ENCODE measurements at regions not wholly inside any gene's neighbourhood (a gene's known extent, or its start where the extent isn't known, plus 50 kb on each side); places are given as distances from the start of the nearest gene placed in this dataset.

DNA sequence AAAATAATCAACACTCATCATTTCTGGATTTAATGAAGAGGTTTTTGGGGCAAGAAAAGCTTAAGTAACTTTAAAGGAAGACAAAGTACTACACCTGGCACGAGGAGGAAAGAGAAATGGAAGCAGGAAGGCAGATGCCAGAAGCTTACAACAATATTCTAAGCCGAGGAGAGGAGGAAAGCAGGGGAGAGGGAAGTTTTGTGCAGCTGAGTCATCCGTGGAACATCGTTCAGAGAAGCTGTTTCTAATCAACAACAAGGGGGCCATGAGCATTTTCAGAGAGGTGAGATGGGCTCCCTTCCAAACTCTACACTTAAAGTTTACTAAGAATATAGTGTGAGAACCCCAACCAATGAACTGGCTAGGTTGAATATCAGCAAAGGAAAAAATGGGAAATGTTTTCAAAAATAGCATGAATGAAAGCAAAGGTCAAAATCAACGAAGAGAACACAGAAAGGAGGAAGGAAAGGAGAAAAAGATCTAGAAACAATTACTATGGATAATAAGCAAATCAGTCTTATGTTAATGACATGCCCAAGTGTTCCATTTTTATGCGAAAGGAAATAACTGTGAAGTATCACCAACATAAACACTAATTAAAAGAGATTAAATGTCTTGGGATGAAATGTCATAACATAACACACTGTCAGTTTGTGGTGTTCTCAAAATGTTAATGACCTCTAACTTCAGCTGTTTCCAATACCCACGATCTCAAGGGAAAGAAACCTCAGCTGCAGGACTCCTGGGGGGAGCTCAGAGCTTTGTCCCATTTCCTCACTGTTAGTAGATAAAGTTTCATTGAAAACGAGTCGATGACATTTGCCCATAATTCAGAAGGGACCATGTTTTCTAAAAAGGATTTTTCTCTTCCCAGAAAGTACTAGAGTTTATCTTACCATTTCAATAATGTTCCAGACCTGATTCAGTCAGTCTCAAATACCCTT lies 203.4 kb upstream of the STXBP5 start:
- no peaks in the 10 kb centered on the region for H3K9me3 ChIP-seq (ENCODE audit: control insufficient read depth in 1 of 2, low read length in 2 of 2)
- H3K27me3 ChIP-seq (ENCODE audit: control insufficient read depth in 1 of 2, insufficient read depth in 2 of 2, low read length in 2 of 2): no peaks in the 10 kb centered on the region
- no peak overlapping the region for H3K4me3 ChIP-seq (ENCODE audit: low read depth in 1 of 2, low read length in 2 of 2)
- H3K36me3 ChIP-seq (ENCODE audit: control insufficient read depth in 1 of 2, insufficient read depth in 2 of 2, low read length in 2 of 2): no peaks in the 10 kb centered on the region
- no peaks in the 10 kb centered on the region for H3K4me1 ChIP-seq (ENCODE audit: control insufficient read depth in 1 of 2, insufficient read depth in 2 of 2, low read length in 2 of 2)
- H3K9ac ChIP-seq (ENCODE audit: low read depth in 1 of 2, low read length in 2 of 2): no peak overlapping the region
- H3K27ac ChIP-seq (ENCODE audit: low read depth, low read length): no peak overlapping the region

DNA sequence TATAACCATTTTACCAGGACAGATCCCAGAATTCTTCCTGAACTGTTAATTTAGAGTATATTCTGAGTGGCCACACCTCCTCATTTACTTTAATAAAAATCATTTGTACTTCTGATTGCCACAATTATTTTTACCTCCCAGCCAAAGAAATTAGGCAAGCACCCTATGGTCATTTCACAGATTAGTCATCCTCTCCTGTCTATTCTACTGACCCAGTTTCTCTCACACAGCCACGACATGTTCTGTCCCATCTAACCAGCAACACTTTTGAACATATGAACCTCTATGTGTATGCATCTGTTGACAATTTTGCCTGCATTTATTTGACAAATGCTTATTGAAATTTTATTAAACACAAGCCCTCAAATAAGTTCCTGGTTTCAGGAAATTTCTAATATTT lies 202.6 kb upstream of the STXBP5 start:
- Histone ChIP-seq H3K36me3 (ENCODE audit: control insufficient read depth in 1 of 2, insufficient read depth in 2 of 2, low read length in 2 of 2) (no peaks in the 10 kb centered on the region), H3K27me3 (ENCODE audit: control insufficient read depth in 1 of 2, insufficient read depth in 2 of 2, low read length in 2 of 2) (no peaks in the 10 kb centered on the region), H3K9ac (ENCODE audit: low read depth in 1 of 2, low read length in 2 of 2) (no peak overlapping the region), H3K4me3 (ENCODE audit: low read depth in 1 of 2, low read length in 2 of 2) (no peak overlapping the region), H3K4me1 (ENCODE audit: control insufficient read depth in 1 of 2, insufficient read depth in 2 of 2, low read length in 2 of 2) (no peaks in the 10 kb centered on the region), H3K9me3 (ENCODE audit: control insufficient read depth in 1 of 2, low read length in 2 of 2) (no peaks in the 10 kb centered on the region), H3K27ac (ENCODE audit: low read depth, low read length) (no peak overlapping the region)

DNA sequence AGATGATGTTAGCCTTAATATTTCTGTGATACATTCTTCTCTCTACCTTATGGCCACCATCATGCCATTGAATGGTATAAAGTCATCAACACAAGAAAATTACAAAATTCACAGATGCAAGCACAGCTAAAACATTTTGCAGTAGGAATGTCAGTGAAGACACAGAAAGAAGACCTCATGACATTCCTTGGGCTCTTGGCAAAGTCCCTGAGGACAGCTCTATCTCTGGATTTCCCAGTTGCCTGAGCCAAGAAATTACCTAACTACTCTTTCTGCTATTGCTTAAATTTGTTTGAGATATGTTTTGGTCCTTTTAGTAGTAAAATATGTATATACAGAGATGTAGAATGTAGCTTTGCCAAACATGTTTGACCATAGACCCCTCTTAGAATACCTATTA lies 201.0 kb upstream of the STXBP5 start:
- H3K4me3 ChIP-seq (ENCODE audit: low read depth in 1 of 2, low read length in 2 of 2): no peak overlapping the region
- no peaks in the 10 kb centered on the region for H3K9me3 ChIP-seq (ENCODE audit: control insufficient read depth in 1 of 2, low read length in 2 of 2)
- H3K27me3 ChIP-seq (ENCODE audit: control insufficient read depth in 1 of 2, insufficient read depth in 2 of 2, low read length in 2 of 2): no peaks in the 10 kb centered on the region
- H3K9ac ChIP-seq (ENCODE audit: low read depth in 1 of 2, low read length in 2 of 2): no peak overlapping the region
- H3K4me1 ChIP-seq (ENCODE audit: control insufficient read depth in 1 of 2, insufficient read depth in 2 of 2, low read length in 2 of 2): no peaks in the 10 kb centered on the region
- H3K36me3 ChIP-seq (ENCODE audit: control insufficient read depth in 1 of 2, insufficient read depth in 2 of 2, low read length in 2 of 2): no peaks in the 10 kb centered on the region
- H3K27ac ChIP-seq (ENCODE audit: low read depth, low read length): no peak overlapping the region

DNA sequence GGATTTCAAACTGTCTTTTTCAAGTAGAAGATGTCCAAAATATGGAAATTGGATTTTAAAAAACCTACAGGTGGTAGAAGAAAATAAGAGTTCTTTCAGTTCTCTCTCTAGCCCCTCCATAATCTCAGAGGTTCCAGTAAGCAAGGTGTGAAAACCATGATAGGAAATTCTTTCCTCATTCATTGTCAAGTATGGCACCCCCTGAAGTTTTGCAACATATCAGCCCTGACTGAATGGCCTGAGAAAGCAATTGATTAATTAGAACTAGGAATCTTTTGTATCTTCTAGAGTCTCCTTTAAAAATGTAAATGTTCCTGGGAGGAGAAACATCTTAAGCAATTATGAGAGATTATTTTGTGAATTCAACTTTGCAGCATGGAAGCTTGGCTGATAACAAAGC lies 198.7 kb upstream of the STXBP5 start:
- Histone ChIP-seq H3K27ac (ENCODE audit: low read depth, low read length) (no peak overlapping the region), H3K9ac (ENCODE audit: low read depth in 1 of 2, low read length in 2 of 2) (no peak overlapping the region), H3K4me3 (ENCODE audit: low read depth in 1 of 2, low read length in 2 of 2) (no peak overlapping the region), H3K9me3 (ENCODE audit: control insufficient read depth in 1 of 2, low read length in 2 of 2) (no peaks in the 10 kb centered on the region), H3K4me1 (ENCODE audit: control insufficient read depth in 1 of 2, insufficient read depth in 2 of 2, low read length in 2 of 2) (no peaks in the 10 kb centered on the region), H3K27me3 (ENCODE audit: control insufficient read depth in 1 of 2, insufficient read depth in 2 of 2, low read length in 2 of 2) (no peaks in the 10 kb centered on the region), H3K36me3 (ENCODE audit: control insufficient read depth in 1 of 2, insufficient read depth in 2 of 2, low read length in 2 of 2) (no peaks in the 10 kb centered on the region)

DNA sequence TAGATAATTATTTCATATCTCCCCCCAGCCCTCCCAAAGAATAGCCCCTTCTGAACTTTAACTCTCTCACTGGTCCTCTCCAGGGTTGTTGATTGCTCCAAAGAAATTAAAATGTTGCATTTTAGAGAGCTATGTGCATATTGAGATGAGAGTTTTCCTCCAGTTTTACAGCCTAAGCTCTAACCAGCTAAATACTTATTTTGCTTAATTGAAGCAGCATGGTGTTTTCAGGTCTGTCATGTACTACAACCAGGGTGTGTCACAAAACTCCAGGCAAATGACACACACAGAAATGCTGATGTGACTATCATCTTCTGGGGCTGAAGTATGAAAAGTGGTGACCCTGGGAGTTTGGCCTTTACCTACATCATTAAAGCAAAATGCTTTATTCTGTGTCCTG lies 196.8 kb upstream of the STXBP5 start:
- Histone ChIP-seq H3K27me3 (ENCODE audit: control insufficient read depth in 1 of 2, insufficient read depth in 2 of 2, low read length in 2 of 2) (no peaks in the 10 kb centered on the region), H3K36me3 (ENCODE audit: control insufficient read depth in 1 of 2, insufficient read depth in 2 of 2, low read length in 2 of 2) (no peaks in the 10 kb centered on the region), H3K9ac (ENCODE audit: low read depth in 1 of 2, low read length in 2 of 2) (no peak overlapping the region), H3K27ac (ENCODE audit: low read depth, low read length) (no peak overlapping the region), H3K4me1 (ENCODE audit: control insufficient read depth in 1 of 2, insufficient read depth in 2 of 2, low read length in 2 of 2) (no peaks in the 10 kb centered on the region), H3K9me3 (ENCODE audit: control insufficient read depth in 1 of 2, low read length in 2 of 2) (no peaks in the 10 kb centered on the region), H3K4me3 (ENCODE audit: low read depth in 1 of 2, low read length in 2 of 2) (no peak overlapping the region)

DNA sequence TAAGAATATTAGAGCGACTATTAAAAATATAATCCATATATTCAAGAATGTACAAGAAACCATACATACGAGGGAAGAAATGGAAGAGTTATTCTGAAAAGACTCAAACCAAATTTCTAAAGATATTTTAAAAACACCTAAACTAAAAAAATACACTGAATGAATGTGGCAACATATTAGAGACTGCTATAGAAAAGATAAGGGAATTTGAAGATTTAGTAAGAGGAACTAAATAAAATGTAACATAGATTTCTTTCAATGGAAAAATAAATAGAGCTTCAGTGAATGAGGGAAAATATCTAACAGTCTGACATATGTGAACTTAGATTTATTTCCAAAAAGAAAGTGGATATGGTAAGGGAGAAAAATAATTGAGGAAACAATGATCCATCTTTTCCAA lies 194.9 kb upstream of the STXBP5 start:
- Histone ChIP-seq H3K27ac (ENCODE audit: low read depth, low read length) (no peak overlapping the region), H3K27me3 (ENCODE audit: control insufficient read depth in 1 of 2, insufficient read depth in 2 of 2, low read length in 2 of 2) (no peaks in the 10 kb centered on the region), H3K36me3 (ENCODE audit: control insufficient read depth in 1 of 2, insufficient read depth in 2 of 2, low read length in 2 of 2) (no peaks in the 10 kb centered on the region), H3K4me1 (ENCODE audit: control insufficient read depth in 1 of 2, insufficient read depth in 2 of 2, low read length in 2 of 2) (no peaks in the 10 kb centered on the region), H3K9me3 (ENCODE audit: control insufficient read depth in 1 of 2, low read length in 2 of 2) (no peaks in the 10 kb centered on the region), H3K4me3 (ENCODE audit: low read depth in 1 of 2, low read length in 2 of 2) (no peak overlapping the region), H3K9ac (ENCODE audit: low read depth in 1 of 2, low read length in 2 of 2) (no peak overlapping the region)

DNA sequence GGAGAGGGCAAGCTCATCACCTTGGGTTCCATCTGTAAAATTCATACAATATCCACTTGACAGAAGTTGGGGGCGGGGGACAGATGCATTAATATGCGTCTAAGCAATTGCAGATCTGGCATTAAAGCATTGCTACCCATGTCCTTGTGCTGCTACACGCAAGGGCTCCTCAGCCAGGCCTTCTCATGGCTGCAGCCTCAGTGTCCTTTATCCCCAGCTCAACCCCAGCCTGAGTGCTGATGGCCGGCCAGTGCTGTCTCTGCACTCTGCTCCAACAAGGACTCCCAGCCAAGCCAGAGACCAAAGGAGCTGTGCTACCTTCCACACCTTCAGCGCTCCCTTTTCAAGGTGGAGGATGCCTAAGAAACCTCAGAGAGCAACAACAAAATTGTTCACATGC lies 188.5 kb upstream of the STXBP5 start:
- H3K4me3 ChIP-seq (ENCODE audit: low read depth in 1 of 2, low read length in 2 of 2): no peak overlapping the region
- H3K36me3 ChIP-seq (ENCODE audit: control insufficient read depth in 1 of 2, insufficient read depth in 2 of 2, low read length in 2 of 2): no peaks in the 10 kb centered on the region
- no peaks in the 10 kb centered on the region for H3K4me1 ChIP-seq (ENCODE audit: control insufficient read depth in 1 of 2, insufficient read depth in 2 of 2, low read length in 2 of 2)
- no peaks in the 10 kb centered on the region for H3K27me3 ChIP-seq (ENCODE audit: control insufficient read depth in 1 of 2, insufficient read depth in 2 of 2, low read length in 2 of 2)
- no peak overlapping the region for H3K9ac ChIP-seq (ENCODE audit: low read depth in 1 of 2, low read length in 2 of 2)
- H3K9me3 ChIP-seq (ENCODE audit: control insufficient read depth in 1 of 2, low read length in 2 of 2): no peaks in the 10 kb centered on the region
- no peak overlapping the region for H3K27ac ChIP-seq (ENCODE audit: low read depth, low read length)

DNA sequence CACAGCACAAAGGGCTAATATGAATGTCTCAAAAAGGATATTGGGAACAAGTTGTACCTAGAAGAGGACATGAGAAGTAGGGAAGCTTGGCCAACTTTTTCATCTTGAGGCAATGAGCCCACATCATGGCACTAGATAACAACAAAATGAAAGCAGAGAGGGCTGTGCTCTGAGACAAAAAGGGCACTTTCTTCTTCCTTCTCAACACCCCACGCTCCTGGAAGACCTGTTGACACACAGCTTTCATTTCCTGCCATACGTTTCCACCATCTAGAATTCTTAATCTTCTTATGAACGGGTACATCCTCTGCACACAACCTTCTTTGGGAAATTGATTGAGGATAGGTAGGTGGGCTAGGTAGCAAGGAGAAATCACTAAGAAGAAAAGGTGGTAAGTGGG lies 187.8 kb upstream of the STXBP5 start:
- Histone ChIP-seq H3K36me3 (ENCODE audit: control insufficient read depth in 1 of 2, insufficient read depth in 2 of 2, low read length in 2 of 2) (no peaks in the 10 kb centered on the region), H3K27me3 (ENCODE audit: control insufficient read depth in 1 of 2, insufficient read depth in 2 of 2, low read length in 2 of 2) (no peaks in the 10 kb centered on the region), H3K27ac (ENCODE audit: low read depth, low read length) (no peak overlapping the region), H3K9ac (ENCODE audit: low read depth in 1 of 2, low read length in 2 of 2) (no peak overlapping the region), H3K9me3 (ENCODE audit: control insufficient read depth in 1 of 2, low read length in 2 of 2) (no peaks in the 10 kb centered on the region), H3K4me3 (ENCODE audit: low read depth in 1 of 2, low read length in 2 of 2) (no peak overlapping the region), H3K4me1 (ENCODE audit: control insufficient read depth in 1 of 2, insufficient read depth in 2 of 2, low read length in 2 of 2) (no peaks in the 10 kb centered on the region)

DNA sequence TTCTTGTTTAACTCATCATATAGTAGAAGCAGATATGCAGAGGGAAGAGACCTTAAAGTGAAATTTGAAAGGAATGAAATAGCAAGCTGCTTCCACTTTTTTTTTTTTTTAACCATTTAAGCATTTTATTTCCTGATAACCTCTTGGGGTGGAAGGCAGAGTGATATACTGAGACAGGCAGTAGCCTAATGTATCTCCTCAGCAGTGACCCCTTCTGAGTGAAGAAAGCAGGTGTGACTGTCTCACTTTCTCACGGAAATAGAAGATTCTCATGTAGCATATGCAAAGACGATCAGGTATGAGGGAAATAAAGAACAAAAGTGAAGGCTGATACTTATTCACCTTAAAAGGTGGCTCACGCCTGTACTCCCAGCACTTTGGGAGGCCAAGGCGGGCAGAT lies 187.1 kb upstream of the STXBP5 start:
- Histone ChIP-seq H3K9me3 (ENCODE audit: control insufficient read depth in 1 of 2, low read length in 2 of 2) (no peaks in the 10 kb centered on the region), H3K27ac (ENCODE audit: low read depth, low read length) (no peak overlapping the region), H3K9ac (ENCODE audit: low read depth in 1 of 2, low read length in 2 of 2) (no peak overlapping the region), H3K4me3 (ENCODE audit: low read depth in 1 of 2, low read length in 2 of 2) (no peak overlapping the region), H3K4me1 (ENCODE audit: control insufficient read depth in 1 of 2, insufficient read depth in 2 of 2, low read length in 2 of 2) (no peaks in the 10 kb centered on the region), H3K27me3 (ENCODE audit: control insufficient read depth in 1 of 2, insufficient read depth in 2 of 2, low read length in 2 of 2) (no peaks in the 10 kb centered on the region), H3K36me3 (ENCODE audit: control insufficient read depth in 1 of 2, insufficient read depth in 2 of 2, low read length in 2 of 2) (no peaks in the 10 kb centered on the region)

DNA sequence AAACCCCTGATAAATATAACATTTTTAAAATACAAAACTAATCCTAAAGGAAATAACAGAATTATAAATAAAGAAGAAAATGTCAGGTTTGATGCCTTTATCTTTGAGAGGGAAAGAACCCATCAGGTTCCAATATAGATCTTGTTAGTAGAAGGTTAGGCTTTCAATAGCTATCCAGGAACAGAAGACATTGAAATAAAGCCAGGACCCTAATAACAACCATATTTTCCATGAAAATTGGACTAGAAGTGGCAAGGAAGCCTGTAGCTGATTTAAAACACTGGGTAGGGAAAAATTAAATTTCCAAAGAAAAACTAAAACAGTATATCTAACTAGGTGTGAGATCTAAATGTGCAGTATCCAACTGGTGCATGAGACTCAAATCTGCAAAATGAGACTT lies 185.2 kb upstream of the STXBP5 start:
- Histone ChIP-seq H3K4me3 (ENCODE audit: low read depth in 1 of 2, low read length in 2 of 2) (no peak overlapping the region), H3K4me1 (ENCODE audit: control insufficient read depth in 1 of 2, insufficient read depth in 2 of 2, low read length in 2 of 2) (no peaks in the 10 kb centered on the region), H3K36me3 (ENCODE audit: control insufficient read depth in 1 of 2, insufficient read depth in 2 of 2, low read length in 2 of 2) (no peaks in the 10 kb centered on the region), H3K9ac (ENCODE audit: low read depth in 1 of 2, low read length in 2 of 2) (no peak overlapping the region), H3K9me3 (ENCODE audit: control insufficient read depth in 1 of 2, low read length in 2 of 2) (no peaks in the 10 kb centered on the region), H3K27ac (ENCODE audit: low read depth, low read length) (no peak overlapping the region), H3K27me3 (ENCODE audit: control insufficient read depth in 1 of 2, insufficient read depth in 2 of 2, low read length in 2 of 2) (no peaks in the 10 kb centered on the region)
